ENCODE measurements at regions not wholly inside any gene's neighbourhood (a gene's known extent, or its start where the extent isn't known, plus 50 kb on each side); places are given as distances from the start of the nearest gene placed in this dataset.

DNA sequence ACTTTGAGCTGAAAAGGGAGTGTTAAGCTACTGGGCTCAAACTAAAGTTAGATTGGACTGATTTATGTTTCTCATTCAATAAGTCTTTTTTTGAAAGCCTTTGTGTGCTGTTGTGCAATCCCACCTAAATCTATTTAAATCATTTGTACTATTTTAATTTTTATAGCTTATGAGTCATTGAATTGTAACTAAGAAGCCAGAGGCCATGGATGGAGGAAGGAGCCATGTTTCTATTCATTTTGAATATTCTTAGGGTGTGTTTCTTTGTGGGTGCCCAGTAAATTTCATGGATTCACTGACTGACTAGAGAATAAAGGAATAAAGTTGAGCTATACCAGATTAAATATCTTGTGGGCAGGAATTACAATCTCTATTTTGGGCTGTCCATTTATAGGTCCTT lies 238.5 kb downstream of the KIF4B start:
- TF ChIP-seq, protein P1, sequence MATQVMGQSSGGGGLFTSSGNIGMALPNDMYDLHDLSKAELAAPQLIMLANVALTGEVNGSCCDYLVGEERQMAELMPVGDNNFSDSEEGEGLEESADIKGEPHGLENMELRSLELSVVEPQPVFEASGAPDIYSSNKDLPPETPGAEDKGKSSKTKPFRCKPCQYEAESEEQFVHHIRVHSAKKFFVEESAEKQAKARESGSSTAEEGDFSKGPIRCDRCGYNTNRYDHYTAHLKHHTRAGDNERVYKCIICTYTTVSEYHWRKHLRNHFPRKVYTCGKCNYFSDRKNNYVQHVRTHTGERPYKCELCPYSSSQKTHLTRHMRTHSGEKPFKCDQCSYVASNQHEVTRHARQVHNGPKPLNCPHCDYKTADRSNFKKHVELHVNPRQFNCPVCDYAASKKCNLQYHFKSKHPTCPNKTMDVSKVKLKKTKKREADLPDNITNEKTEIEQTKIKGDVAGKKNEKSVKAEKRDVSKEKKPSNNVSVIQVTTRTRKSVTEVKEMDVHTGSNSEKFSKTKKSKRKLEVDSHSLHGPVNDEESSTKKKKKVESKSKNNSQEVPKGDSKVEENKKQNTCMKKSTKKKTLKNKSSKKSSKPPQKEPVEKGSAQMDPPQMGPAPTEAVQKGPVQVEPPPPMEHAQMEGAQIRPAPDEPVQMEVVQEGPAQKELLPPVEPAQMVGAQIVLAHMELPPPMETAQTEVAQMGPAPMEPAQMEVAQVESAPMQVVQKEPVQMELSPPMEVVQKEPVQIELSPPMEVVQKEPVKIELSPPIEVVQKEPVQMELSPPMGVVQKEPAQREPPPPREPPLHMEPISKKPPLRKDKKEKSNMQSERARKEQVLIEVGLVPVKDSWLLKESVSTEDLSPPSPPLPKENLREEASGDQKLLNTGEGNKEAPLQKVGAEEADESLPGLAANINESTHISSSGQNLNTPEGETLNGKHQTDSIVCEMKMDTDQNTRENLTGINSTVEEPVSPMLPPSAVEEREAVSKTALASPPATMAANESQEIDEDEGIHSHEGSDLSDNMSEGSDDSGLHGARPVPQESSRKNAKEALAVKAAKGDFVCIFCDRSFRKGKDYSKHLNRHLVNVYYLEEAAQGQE (IDR thresholded peaks at IDR 0.05; ENCODE audit: insufficient read depth in 1 of 2, low read depth in 2 of 2, low read length in 2 of 2) = no peak
- TF ChIP-seq TAF1 (IDR thresholded peaks at IDR 0.05; ENCODE audit: borderline replicate concordance, insufficient read depth, low read length) (no peak), POLR2AphosphoS5 (IDR thresholded peaks at IDR 0.05; ENCODE audit: low read depth, low read length) (no peak), FOXP2 (optimal IDR thresholded peaks at IDR 0.05; ENCODE audit: borderline replicate concordance, extremely low read depth, extremely low read length, insufficient read depth) (no peak), SIN3A (IDR thresholded peaks at IDR 0.05; ENCODE audit: borderline replicate concordance, insufficient read depth, low read length) (no peak)
